Tongue (tissue), 1 donor: ENCODE measurements at regions not wholly inside any gene's neighbourhood (a gene's known extent, or its start where the extent isn't known, plus 50 kb on each side); places are given as distances from the start of the nearest gene placed in this dataset.
A peak's percentile ranks its signal among the peaks of the same experiment; 100 is the strongest.
"Not testable (repeated sequence)": the region's sequence is repeated elsewhere in the genome, so short reads cannot be mapped to it uniquely, and the experiment has no call there.

ENCODE experiments used
- DNase-seq: peaks from one replicate; pipeline ENCODE4 v3.0.0-alpha.2; 2015

DNA sequence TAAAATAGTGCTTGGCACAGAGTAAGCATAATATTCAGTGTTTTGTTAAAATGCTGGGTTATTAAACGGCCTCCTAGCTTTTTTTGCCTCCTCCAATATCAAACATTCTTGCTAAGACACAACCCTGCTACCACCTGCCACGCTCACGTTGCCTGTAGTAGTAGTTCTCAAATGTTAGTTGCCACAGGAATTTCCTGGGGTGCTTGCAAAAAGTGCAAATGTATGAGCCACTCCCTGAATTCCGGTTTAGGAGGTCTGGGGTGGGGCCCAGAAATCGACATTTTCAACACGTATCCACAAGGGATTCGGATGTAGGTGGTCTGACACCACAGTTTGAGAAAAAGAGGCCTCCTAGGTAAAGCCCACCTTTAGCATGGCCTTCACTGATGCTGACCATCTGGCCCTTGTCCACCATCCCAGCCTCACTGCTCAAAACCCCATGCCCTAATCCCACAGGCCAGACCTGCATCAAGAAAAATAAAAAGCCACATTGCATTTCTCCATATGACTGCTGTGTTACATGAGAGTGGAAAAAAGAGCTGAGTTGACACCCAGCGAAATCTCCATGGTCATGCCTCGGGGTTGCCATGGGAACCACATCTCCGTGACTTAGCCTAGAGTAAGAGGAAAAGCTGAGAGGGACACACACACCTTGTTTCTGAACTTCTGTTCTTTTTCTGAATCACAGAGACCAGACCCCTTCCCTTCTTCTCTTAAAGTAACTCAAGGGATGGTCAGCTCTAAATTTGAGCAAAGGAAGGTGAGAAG is 116.4 kb upstream of the HES1 start:
- peak; percentile 58 for DNase-seq

DNA sequence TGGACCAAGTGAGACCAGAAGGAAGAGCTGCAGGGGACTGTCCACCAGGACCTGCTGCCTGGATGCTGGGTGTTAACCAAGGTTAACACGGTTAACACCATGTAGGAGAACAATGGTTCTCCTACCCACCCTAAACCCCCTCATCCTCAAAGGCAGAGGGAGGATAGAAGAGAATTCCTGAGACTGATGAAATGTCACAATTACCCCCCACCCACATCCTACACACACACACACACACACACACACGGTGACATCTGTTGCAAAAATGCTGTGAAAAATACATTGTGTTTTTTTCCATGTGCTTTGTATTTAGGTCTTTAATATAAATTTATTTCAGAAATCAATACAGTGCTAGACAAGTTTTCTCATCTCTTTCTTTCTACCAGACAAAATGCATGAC is 113.9 kb upstream of the HES1 start:
- no peak for DNase-seq

GRCh38 chr3:194022816-194023215 is 113.1 kb upstream of the HES1 start:
- no peak for DNase-seq

- DNase-seq = peak; percentile 69
Observed at GRCh38 chr3:194023501-194024280, 112.3 kb upstream of the HES1 start.

DNA sequence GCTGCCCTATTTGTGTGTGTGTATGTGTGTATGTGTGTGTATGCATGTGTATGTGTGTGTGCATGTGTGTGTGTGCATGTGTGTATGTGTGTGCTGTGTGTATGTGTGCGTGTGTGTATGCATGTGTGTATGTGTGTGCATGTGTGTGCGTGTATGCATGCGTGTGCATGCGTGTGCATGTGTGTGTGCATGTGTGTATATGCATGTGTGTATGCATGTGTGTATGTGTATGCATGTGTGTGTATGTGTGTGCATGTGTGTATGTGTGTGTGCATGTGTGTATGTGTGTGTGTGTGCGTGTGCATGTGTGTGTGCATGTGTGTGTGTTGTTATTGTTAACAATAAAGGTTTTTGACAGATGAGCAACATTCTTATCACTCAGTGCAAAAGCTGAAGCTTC is 110.8 kb upstream of the HES1 start:
- DNase-seq = no peak

GRCh38 chr3:194025951-194026350 is 110.0 kb upstream of the HES1 start:
- DNase-seq = no peak

GRCh38 chr3:194028434-194029004 is 107.4 kb upstream of the HES1 start:
- DNase-seq = no peak

GRCh38 chr3:194029846-194030245 is 106.1 kb upstream of the HES1 start:
- DNase-seq = no peak

DNA sequence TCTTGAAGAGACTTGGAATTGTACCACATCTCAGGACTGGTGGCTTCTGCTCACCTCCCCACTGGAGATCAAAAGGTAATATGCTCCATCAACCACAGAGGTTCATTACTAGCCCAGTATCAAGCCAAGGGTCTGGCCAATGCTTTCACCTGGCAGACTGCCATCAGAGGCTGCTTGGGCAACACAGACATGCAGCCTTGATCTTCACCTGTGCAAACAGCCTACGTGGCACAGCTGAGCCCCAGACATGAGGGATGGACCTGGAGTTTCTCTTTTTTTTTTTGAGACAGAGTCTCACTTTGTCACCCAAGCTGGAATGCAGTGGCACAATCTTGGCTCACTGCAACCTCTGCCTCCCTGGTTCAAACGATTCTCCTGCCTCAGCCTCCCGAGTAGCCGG is 105.6 kb upstream of the HES1 start:
- no peak for DNase-seq

DNA sequence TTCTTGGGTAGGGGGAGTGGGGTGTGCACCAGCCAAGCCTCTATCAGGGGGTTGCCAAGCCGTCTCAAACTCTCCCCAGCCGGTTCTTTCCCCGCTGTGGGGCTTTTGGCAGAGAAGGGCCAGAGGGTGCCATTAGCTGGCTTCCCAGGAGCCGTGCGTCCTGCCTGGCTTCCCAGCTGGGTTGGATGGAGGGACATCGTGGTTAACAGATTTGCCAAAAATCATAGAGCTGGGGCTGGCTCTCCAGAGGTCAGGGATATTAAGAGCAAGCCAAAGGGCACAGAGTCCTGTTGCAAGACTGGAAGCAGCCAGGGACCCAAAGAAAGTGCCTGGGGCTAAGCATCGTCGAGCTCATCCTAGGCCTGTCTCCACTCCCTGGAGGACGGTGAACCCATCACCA is 104.6 kb upstream of the HES1 start:
- DNase-seq = no peak

DNA sequence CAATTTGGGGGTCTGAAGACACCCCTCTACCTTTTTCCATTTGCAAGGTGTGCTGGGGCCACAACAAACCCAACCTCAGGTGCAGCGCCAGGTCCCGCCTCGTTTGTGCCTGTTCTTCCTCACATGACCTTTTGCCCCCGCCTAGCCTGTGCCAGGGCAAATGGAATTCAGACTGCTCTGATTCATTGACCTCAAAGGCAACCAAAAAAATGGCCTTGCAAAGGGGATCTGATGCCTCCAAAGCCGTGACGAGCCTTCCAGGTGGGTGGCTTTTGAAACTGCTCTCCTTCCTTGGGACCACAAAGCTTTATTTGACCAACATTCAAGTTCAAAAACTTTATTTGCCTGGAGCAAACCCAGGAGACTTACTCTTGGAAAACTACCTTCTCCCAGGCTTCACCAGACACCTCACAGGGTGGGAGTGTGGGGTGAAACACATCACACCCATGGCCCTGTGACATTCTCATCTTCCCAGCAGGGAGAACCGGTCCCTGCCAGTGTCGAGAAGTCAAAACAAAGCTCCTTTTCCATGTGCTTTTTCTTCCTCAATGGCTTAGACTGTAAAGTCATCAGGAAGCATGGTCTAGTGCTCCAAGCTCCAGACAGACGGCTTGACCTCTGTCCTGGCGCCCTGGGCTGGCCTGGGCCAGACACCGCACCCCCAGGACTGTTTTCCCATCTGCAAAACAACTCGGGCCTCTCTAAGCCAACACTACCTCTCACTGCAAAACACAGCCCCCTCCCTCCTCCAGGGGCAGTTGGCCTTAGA is 103.9 kb upstream of the HES1 start:
- DNase-seq = no peak

DNA sequence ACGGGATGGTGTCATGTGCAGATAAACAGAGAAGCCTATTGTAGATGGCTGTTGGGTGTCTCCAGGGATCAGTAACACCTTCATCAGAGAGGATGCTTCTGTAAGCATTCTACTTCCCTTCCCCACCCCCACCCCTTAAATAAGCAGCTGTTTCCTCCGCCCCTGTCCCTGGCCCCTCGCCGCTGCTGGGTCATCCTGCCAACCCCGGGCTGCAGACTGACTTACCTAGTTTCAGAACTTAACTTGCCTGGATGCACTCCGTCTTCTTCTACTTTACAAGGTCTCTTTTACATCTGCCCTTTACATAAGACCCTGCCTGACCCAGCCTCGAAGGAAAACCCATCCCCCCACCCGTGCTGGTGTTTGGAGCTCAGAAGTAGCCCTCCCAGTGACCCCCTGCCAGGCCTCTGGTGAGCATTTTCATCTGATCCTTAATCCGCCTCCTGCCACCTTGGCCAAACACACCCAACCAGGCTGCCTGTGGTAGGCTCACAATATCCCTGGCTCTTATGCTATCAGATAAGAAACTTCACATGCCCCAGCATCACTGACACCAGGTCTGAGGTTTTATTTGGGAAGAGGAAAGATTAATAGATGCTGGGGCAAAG is 103.0 kb upstream of the HES1 start:
- DNase-seq = no peak

DNA sequence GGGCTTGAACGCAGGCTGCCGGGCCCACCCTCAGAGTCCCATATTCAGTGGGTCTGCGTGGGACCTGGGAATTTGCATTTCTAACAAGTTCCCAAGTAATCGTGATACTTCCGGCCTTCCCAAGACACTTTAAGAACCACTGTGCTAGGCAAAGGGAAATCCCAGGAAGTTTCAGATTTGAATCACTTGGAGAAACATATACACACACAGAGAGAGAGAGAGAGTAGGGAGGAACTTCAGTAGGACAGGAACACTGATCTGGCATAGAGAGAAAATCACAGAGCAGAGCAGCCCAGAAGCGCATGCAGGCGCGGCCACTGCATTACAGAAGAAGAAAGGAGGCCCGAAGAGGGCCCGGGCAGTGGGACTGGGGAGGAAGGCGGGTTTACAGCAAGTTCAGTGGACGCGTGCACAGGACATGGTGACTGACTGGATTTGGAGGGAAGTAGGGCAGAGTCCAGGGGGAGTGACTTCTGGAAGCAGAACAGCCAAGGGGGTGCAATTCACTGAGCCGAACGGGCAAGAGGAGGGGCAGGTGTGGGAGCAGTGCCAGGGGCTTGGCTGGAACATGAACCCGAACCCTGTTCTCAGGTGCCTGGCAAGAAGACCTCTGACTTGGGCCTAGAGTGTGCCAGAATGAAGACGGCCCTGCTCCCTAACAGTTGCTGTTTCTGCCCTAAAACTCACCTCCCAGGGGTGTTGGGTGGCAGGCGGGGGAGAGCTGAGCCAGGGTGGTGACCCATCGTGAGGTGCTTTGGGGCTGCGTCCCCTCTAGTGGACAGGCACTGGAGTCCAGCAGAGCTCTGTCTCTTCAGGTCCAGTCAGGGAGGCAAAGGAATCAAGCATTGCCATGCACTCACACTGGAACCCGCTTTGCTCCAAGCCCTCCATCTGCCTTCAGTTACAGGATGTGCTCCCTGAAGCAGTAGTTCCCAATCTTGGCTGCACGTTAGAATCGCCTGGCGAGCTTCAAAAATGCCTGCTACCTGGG is 101.3 kb upstream of the HES1 start:
- no peak for DNase-seq

- no peak for DNase-seq
Observed at GRCh38 chr3:194035406-194036138, 100.4 kb upstream of the HES1 start.

- no peak for DNase-seq
Observed at GRCh38 chr3:194036842-194037241, 99.1 kb upstream of the HES1 start.

- not testable (repeated sequence) for DNase-seq
Observed at GRCh38 chr3:194038346-194038745, 97.6 kb upstream of the HES1 start.

DNA sequence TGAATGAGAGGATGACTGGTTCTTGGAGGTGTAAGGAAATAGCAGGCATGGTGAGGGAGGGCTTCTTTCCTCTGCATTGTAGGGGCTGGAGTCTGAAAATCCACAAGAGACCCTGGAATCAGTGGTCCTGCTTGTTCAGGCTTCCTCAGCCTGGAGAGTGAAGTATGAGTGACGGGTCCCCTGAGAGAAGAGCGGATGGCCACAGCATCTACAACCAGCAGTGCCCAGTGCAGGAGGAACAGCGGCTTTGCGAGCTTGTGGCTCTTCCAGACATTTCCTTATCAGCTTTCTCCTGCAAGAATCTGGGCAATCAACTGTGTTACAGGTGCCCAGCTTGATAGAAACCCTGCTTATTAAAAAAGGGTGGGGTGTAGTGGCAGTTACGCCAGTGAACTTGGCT is 97.0 kb upstream of the HES1 start:
- DNase-seq = no peak

DNA sequence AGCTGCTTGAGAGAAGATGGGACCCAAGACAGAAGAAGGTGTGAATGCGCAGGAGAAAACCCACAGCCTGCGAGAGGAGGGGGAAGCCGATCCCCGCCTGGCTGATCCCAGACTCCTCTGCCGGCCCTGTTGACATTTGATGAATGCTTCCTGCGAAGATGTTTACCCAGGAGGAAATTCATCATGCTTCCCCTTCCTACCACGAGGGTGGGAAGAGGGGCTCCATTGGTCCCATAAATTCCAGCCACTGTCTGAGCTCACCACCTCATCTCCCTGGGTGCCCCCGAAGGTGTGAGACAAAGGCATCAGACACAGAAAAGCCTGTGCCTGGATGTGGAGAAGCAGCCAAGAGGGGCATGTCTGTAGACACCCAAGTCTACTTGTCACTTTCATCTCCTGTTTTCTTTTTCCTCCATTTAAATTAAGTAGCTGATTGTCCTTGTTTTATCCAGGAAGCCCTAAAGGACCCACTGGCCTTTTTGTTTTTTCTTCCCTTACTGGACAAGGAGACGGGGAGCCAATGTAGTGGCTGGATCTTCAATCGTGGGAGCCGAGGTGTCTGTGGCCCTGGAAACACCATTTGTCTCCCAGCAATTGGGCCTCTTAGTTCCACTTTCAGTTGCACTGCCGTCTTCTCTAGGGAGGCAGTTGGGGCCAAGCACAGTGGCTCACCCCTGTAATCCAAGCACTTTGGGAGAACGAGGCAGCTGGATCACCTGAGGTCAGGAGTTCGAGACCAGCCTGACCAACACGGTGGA is 95.3 kb upstream of the HES1 start:
- no peak for DNase-seq

DNA sequence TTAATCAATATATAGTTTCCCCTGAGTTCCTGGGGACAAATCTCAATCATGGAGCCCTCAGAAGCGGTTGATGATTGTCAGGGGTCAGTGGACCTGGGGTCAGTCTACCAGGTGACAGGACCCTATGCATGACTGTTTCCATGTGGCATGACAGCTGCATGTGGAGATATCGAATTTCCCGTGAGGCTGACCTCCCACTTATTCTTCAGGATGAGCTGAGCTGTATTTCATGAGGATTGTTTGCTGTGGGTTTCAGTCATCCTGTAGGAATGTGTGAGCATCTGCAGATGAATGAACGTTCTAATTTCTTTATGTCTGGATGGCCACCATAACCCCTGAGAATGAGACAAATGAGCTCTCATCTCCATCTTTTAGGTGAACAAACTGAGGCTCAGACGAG is 93.0 kb upstream of the HES1 start:
- no peak for DNase-seq

- no peak for DNase-seq
Observed at GRCh38 chr3:194043516-194043915, 92.4 kb upstream of the HES1 start.
